ENCODE measurements at regions not wholly inside any gene's neighbourhood (a gene's known extent, or its start where the extent isn't known, plus 50 kb on each side); places are given as distances from the start of the nearest gene placed in this dataset.

- TF ChIP-seq, protein P1, sequence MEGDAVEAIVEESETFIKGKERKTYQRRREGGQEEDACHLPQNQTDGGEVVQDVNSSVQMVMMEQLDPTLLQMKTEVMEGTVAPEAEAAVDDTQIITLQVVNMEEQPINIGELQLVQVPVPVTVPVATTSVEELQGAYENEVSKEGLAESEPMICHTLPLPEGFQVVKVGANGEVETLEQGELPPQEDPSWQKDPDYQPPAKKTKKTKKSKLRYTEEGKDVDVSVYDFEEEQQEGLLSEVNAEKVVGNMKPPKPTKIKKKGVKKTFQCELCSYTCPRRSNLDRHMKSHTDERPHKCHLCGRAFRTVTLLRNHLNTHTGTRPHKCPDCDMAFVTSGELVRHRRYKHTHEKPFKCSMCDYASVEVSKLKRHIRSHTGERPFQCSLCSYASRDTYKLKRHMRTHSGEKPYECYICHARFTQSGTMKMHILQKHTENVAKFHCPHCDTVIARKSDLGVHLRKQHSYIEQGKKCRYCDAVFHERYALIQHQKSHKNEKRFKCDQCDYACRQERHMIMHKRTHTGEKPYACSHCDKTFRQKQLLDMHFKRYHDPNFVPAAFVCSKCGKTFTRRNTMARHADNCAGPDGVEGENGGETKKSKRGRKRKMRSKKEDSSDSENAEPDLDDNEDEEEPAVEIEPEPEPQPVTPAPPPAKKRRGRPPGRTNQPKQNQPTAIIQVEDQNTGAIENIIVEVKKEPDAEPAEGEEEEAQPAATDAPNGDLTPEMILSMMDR (IDR thresholded peaks at IDR 0.05): no peak
- DNase-seq (ENCODE audit: low spot score in 2 of 2): no peak
- H3K36me3 ChIP-seq: no peaks in the 10 kb centered on the region
- no peaks in the 10 kb centered on the region for H3K27me3 ChIP-seq
- no peak overlapping the region for H3K4me3 ChIP-seq
- H3K4me1 ChIP-seq: no peaks in the 10 kb centered on the region
- H3K27ac ChIP-seq: no peak overlapping the region
- no peaks in the 10 kb centered on the region for H3K9me3 ChIP-seq
- intact Hi-C loops (cut with DNase I): no loop called here
Observed at GRCh38 chr3:24953060-24953771, 458.6 kb upstream of the THRB start.

DNA sequence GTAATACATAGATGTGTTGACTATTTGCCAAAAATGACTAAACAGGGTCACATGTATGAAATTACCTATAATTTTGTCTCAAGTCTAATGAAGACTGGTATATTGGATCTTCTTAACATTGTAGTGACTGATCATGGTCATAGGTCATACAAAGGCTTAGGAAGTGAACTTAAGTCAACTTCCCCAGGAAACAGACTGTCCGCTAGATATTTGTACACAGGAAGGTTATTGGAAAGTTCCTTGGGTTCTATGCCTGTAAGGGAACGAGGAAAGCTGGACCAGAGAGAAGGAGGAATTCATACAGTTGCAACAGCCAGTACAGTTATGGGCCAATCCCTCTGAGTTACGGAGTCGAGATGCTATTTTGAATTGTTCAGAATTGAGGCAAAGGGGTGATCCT lies 462.0 kb upstream of the THRB start:
- no peak overlapping the region for H3K27ac ChIP-seq
- intact Hi-C loops (cut with DNase I): no loop called here

GRCh38 chr3:24958271-24958670 lies 463.6 kb upstream of the THRB start:
- intact Hi-C loops (cut with DNase I): no loop called here
- Histone ChIP-seq H3K36me3 (no peaks in the 10 kb centered on the region), H3K27ac (no peak overlapping the region), H3K4me3 (no peak overlapping the region), H3K4me1 (no peaks in the 10 kb centered on the region), H3K27me3 (no peaks in the 10 kb centered on the region), H3K9me3 (no peaks in the 10 kb centered on the region)
- no peak for DNase-seq (ENCODE audit: low spot score in 2 of 2)
- TF ChIP-seq, protein P1 (IDR thresholded peaks at IDR 0.05): no peak

More for the DNA sequence above, 462.0 kb upstream of the THRB start:
- H3K9me3 ChIP-seq: no peaks in the 10 kb centered on the region
- no peaks in the 10 kb centered on the region for H3K36me3 ChIP-seq
- H3K4me1 ChIP-seq: no peaks in the 10 kb centered on the region
- no peak for DNase-seq (ENCODE audit: low spot score in 2 of 2)
- no peak overlapping the region for H3K4me3 ChIP-seq
- TF ChIP-seq, protein P1 (IDR thresholded peaks at IDR 0.05): no peak
- H3K27me3 ChIP-seq: no peaks in the 10 kb centered on the region

DNA sequence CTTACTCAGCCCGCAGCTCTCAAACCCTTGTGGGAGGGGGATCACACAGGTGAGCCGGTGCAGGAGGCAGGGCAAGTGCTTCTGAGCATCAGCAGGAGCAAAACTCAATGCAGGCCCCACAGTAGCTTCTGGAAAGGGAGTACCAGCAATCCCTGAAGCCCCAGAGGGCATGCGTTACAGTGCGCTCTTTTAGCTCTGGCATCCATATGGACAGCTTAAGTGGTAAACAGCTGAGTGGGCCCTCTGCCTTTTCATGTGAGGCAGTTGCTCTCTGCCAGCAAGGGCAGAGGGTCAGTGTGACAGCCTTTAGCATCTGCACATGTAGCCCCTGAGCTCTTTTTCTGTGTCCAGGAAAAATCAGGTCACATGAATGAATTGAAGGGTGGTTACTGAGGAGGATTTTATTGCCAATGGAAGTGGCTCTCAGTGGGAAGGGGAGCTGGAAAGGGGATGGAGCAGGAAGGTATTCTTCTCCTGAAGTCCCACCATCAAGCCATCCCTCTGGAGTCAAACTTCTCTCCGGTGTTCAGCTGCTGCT lies 464.3 kb upstream of the THRB start:
- intact Hi-C loops (cut with DNase I): no loop called here
- Histone ChIP-seq H3K36me3 (no peaks in the 10 kb centered on the region), H3K9me3 (no peaks in the 10 kb centered on the region), H3K27ac (no peak overlapping the region), H3K27me3 (no peaks in the 10 kb centered on the region), H3K4me3 (no peak overlapping the region), H3K4me1 (no peaks in the 10 kb centered on the region)
- DNase-seq (ENCODE audit: low spot score in 2 of 2): no peak
- TF ChIP-seq, protein P1 (IDR thresholded peaks at IDR 0.05): no peak

GRCh38 chr3:24963762-24964625 lies 464.1 kb upstream of the RARB start:
- Histone ChIP-seq H3K36me3 (no peaks in the 10 kb centered on the region), H3K27me3 (no peaks in the 10 kb centered on the region), H3K27ac (no peak overlapping the region), H3K4me1 (peaks cover 0 to 3% of the 10 kb centered on the region in 2 donors), H3K4me3 (no peak overlapping the region), H3K9me3 (no peaks in the 10 kb centered on the region)
- intact Hi-C loops (cut with DNase I): loop anchor here (2.0 kb wide), 1 partner anchor 631 kb away; no protein-coding TSS in a partner anchor
- TF ChIP-seq, protein P1 (IDR thresholded peaks at IDR 0.05): peak in 2 of 3 experiments; percentile 41 to 63
- DNase-seq (ENCODE audit: low spot score in 2 of 2): no peak

Measured in ascending aorta (tissue), 2 donors.